IMR-90 (cell line): ENCODE measurements at regions not wholly inside any gene's neighbourhood (a gene's known extent, or its start where the extent isn't known, plus 50 kb on each side); places are given as distances from the start of the nearest gene placed in this dataset.

Experiments used
- ATAC-seq: fragments of 200-7000 bp; cut with Tn5 transposase; 2 replicates; pipeline ENCODE4 v1.9.1; 2020; ENCODE audit warnings: low read depth, mild to moderate bottlenecking, moderate library complexity
- BruUV-seq: library from RNA; stranded (reverse); fragments of 400-500 nt; replicated peaks from 2 replicates; lab custom pipeline; 2021; lab: Mats Ljungman, UMichigan
- CTCF ChIA-PET: fragments of 300-600 bp; formaldehyde crosslinking; extraction: SDS; loops from one replicate; lab custom pipeline; 2021; ENCODE audit warnings: antibody characterized with exemption; lab: Yijun Ruan, JAX
- POLR2A ChIA-PET: fragments of 300-600 bp; sonication (Branson Sonifier 250); formaldehyde crosslinking; loops from one replicate; lab custom pipeline; 2022; ENCODE audit warnings: antibody characterized with exemption; ENCODE audit not compliant: unreplicated experiment; lab: Charles Lee
- DNase-seq: peaks from one replicate; pipeline ENCODE4 v3.0.0; 2013
- H2AFZ ChIP-seq: replicated peaks from 2 replicates; pipeline ENCODE3; 2013; ENCODE audit warnings: low read length, mild to moderate bottlenecking; ENCODE audit not compliant: poor library complexity
- H2AK5ac ChIP-seq: 2 replicates; pipeline ENCODE4 v1.6.1; 2013; ENCODE audit warnings: low read depth, low read length, inconsistent platforms
- H2AK9ac ChIP-seq: replicated peaks from 2 replicates; pipeline ENCODE3; 2013; ENCODE audit warnings: mild to moderate bottlenecking, low read depth, low read length, moderate library complexity; ENCODE audit not compliant: poor library complexity
- H2BK120ac ChIP-seq: 2 replicates; pipeline ENCODE4 v1.6.1; 2013; ENCODE audit warnings: low read depth, low read length, inconsistent platforms
- H2BK15ac ChIP-seq: 3 replicates; pipeline ENCODE4 v1.6.1; 2013; ENCODE audit warnings: low read depth, low read length, inconsistent platforms
- H2BK20ac ChIP-seq: 2 replicates; pipeline ENCODE4 v1.6.1; 2013; ENCODE audit warnings: low read depth, mild to moderate bottlenecking, inconsistent platforms, low read length, moderate library complexity
- H2BK5ac ChIP-seq: 2 replicates; pipeline ENCODE4 v1.6.1; 2013; ENCODE audit warnings: mild to moderate bottlenecking, low read depth, low read length, inconsistent platforms; ENCODE audit not compliant: poor library complexity, severe bottlenecking
- H3K14ac ChIP-seq: replicated peaks from 2 replicates; pipeline ENCODE4 v1.6.1; 2013; ENCODE audit warnings: low read depth, low read length, inconsistent platforms
- H3K18ac ChIP-seq: 2 replicates; pipeline ENCODE4 v1.6.1; 2013; ENCODE audit warnings: low read depth, low read length, control low read depth
- H3K23ac ChIP-seq: 2 replicates; pipeline ENCODE4 v1.6.1; 2013; ENCODE audit warnings: low read depth, low read length, inconsistent platforms
- H3K27ac ChIP-seq: 2 replicates; pipeline ENCODE4 v1.5.1; 2013; ENCODE audit warnings: mild to moderate bottlenecking, control low read depth, low read length; ENCODE audit not compliant: insufficient read depth
- H3K27me3 ChIP-seq: 2 replicates; pipeline ENCODE4 v1.6.1; 2013; ENCODE audit warnings: low read length; ENCODE audit not compliant: control insufficient read depth, insufficient read depth
- H3K36me3 ChIP-seq: 2 replicates; pipeline ENCODE4 v1.6.1; 2013; ENCODE audit warnings: low read length, mixed read lengths; ENCODE audit not compliant: control insufficient read depth, insufficient read depth
- H3K4ac ChIP-seq: 2 replicates; pipeline ENCODE4 v1.6.1; 2013; ENCODE audit warnings: low read depth, low read length, inconsistent platforms
- H3K4me1 ChIP-seq: 2 replicates; pipeline ENCODE4 v1.6.1; 2013; ENCODE audit warnings: low read length, mixed read lengths; ENCODE audit not compliant: control insufficient read depth, insufficient read depth
- H3K4me2 ChIP-seq: 2 replicates; pipeline ENCODE4 v1.6.1; 2013; ENCODE audit warnings: low read depth, mild to moderate bottlenecking, control low read depth, low read length, moderate library complexity
- H3K4me3 ChIP-seq: 2 replicates; pipeline ENCODE4 v1.5.1; 2013; ENCODE audit warnings: low read depth, mild to moderate bottlenecking, control low read depth, low read length, moderate library complexity; ENCODE audit not compliant: insufficient read depth
- H3K56ac ChIP-seq: 2 replicates; pipeline ENCODE4 v1.6.1; 2013; ENCODE audit warnings: low read length, inconsistent platforms; ENCODE audit not compliant: insufficient read depth; ENCODE audit errors: extremely low read depth
- H3K79me1 ChIP-seq, 2 experiments: 2 replicates each; pipeline ENCODE4 v1.6.1; 2013; ENCODE audit warnings: low read length in 2 of 2, inconsistent platforms in 1 of 2, low read depth in 1 of 2
- H3K9ac ChIP-seq: 2 replicates; pipeline ENCODE4 v1.6.1; 2013; ENCODE audit warnings: low read depth, low read length, control low read depth
- H3K9me1 ChIP-seq: 2 replicates; pipeline ENCODE4 v1.6.1; 2013; ENCODE audit warnings: low read length, inconsistent platforms; ENCODE audit not compliant: insufficient read depth
- H3K9me3 ChIP-seq: 2 replicates; pipeline ENCODE4 v1.6.1; 2013; ENCODE audit warnings: low read length; ENCODE audit not compliant: control insufficient read depth, insufficient read depth
- H4K20me1 ChIP-seq: 2 replicates; pipeline ENCODE4 v1.6.1; 2013; ENCODE audit warnings: low read length, inconsistent platforms; ENCODE audit not compliant: insufficient read depth
- H4K5ac ChIP-seq: 2 replicates; pipeline ENCODE4 v1.6.1; 2013; ENCODE audit warnings: mild to moderate bottlenecking, low read depth, low read length, control low read depth
- H4K8ac ChIP-seq, 2 experiments: 2 replicates each; pipeline ENCODE4 v1.6.1; 2013; ENCODE audit warnings: low read depth in 2 of 2, low read length in 2 of 2, control low read depth in 1 of 2, inconsistent platforms in 1 of 2
- H4K91ac ChIP-seq: 2 replicates; pipeline ENCODE4 v1.6.1; 2013; ENCODE audit warnings: low read depth, low read length, inconsistent platforms; ENCODE audit not compliant: insufficient read depth
- CHD1 ChIP-seq: IDR thresholded peaks from 2 replicates; pipeline ENCODE4 v1.6.1; 2012; ENCODE audit warnings: low read depth, low read length, improper control_type of control experiment
- WGBS, 2 experiments: methylation state at CpG; one replicate each; pipeline versions ENCODE4 v1.1.5 to v1.1.7; 2013; ENCODE audit warnings: missing lambda C conversion rate in 2 of 2; ENCODE audit not compliant: insufficient read length in 1 of 2; ENCODE audit errors: extremely low coverage in 2 of 2; 5-methylcytosine and 5-hydroxymethylcytosine counted together
- dilution Hi-C: fragments of 300-500 bp; cut with HindIII; formaldehyde crosslinking; loops from one replicate; pipeline ENCODE4 v1.14.3; 2018; ENCODE audit warnings: low sequenced_read_pairs; ENCODE audit not compliant: unreplicated experiment
- in situ Hi-C: fragments of 300-500 bp; cut with MboI; formaldehyde crosslinking; loops from 3 replicates; pipeline ENCODE4 v1.14.3; 2019; ENCODE audit warnings: low sequenced_read_pairs, inconsistent platforms, mixed read lengths
- intact Hi-C: fragments of 100-400 bp; cut with micrococcal nuclease; formaldehyde crosslinking; loops from 2 replicates; pipeline ENCODE4 v1.10.0; 2022

DNA sequence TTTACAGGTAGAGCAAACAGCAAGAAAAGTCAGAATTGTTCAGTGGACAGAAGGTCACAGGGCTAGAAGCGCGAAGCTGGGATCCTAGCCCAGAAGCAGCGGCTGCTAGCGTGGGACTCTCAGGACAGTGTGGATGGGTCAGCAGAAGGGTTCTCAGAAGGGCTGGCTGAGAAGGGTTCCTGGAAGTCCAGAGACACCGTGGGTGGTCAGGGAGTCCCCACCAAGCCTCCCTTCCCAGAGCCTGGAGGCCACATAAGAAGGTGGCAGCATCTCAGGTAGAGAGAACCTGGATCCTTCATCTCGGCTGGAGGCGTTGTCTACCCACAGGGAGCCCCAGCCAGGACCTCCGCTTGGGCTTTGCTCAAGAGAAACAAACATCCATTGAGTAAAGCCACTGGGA is 696.3 kb downstream of the PTPRU start:
- dilution Hi-C loops, result no loop called here
- no peak overlapping the region for H4K5ac ChIP-seq
- WGBS, 2 experiments, result 84% methylated on average over 3 of the region's 8 CpGs; no CpG with 5 or more reads in 1 of the 2 experiments

More for the DNA sequence above, 696.3 kb downstream of the PTPRU start:
- Histone ChIP-seq H4K91ac (no peak overlapping the region), H3K9ac (no peak overlapping the region), H3K4me2 (no peak overlapping the region), H3K23ac (no peak overlapping the region), H3K4me3 (no peak overlapping the region), H2BK20ac (no peak overlapping the region), H2AK5ac (no peak overlapping the region), H3K14ac (no peak overlapping the region), H4K20me1 (no peaks in the 10 kb centered on the region), H2AFZ (no peak overlapping the region), H3K27ac (no peak overlapping the region), H3K56ac (no peak overlapping the region), H3K27me3 (no peaks in the 10 kb centered on the region), H3K4me1 (no peaks in the 10 kb centered on the region), H2BK120ac (no peak overlapping the region), H3K18ac (no peak overlapping the region), H3K36me3 (no peaks in the 10 kb centered on the region), H4K8ac (no peak overlapping the region), H3K79me1 (no peaks in the 10 kb centered on the region), H2AK9ac (no peak overlapping the region), H2BK5ac (no peak overlapping the region), H2BK15ac (no peak overlapping the region), H3K9me3 (no peaks in the 10 kb centered on the region), H3K9me1 (no peaks in the 10 kb centered on the region), H3K4ac (no peak overlapping the region)
- DNase-seq (no peak), ATAC-seq (no peak)
- CTCF ChIA-PET, result no interaction called here
- intact Hi-C loops (no loop called here), in situ Hi-C loops (no loop called here)
- BruUV-seq, result no TSS peak
- no peak for TF ChIP-seq CHD1
- POLR2A ChIA-PET, result no interaction called here
